ENCODE measurements at regions not wholly inside any gene's neighbourhood (a gene's known extent, or its start where the extent isn't known, plus 50 kb on each side); places are given as distances from the start of the nearest gene placed in this dataset.

GRCh38 chr1:88035578-88035977, 648.5 kb upstream of the PKN2 start:
- TF ChIP-seq CTCF (IDR thresholded peaks at IDR 0.05): no peak
- TF ChIP-seq ZFX (IDR thresholded peaks at IDR 0.05; ENCODE audit: borderline replicate concordance): no peak
